Lung (tissue), 12 donors: ENCODE measurements at regions not wholly inside any gene's neighbourhood (a gene's known extent, or its start where the extent isn't known, plus 50 kb on each side); places are given as distances from the start of the nearest gene placed in this dataset. TPM values are rescaled to one million over a fixed set of nuclear protein-coding genes. Genes with fewer than 3 reads are reported as not detected.

Experiments used
- ATAC-seq: fragments of 200-7000 bp; cut with Tn5 transposase; one replicate; pipeline ENCODE4 v1.9.1; 2020; ENCODE audit warnings: moderate number of reproducible peaks; ENCODE audit not compliant: insufficient read depth, low FRiP score
- DNase-seq, 3 donors: peaks; one replicate each; pipeline ENCODE4 v3.0.0-alpha.2; 2013 to 2017
- H3K27ac ChIP-seq, 2 donors: one replicate each; pipeline ENCODE4 v1.5.1; 2013; ENCODE audit warnings: mild to moderate bottlenecking in 2 of 2, moderate library complexity in 2 of 2, control low read depth in 1 of 2, inconsistent platforms in 1 of 2, low read depth in 1 of 2, low read length in 1 of 2
- H3K27me3 ChIP-seq, 3 donors: one replicate each; pipeline ENCODE4 v1.5.1; 2013; ENCODE audit warnings: low read length in 2 of 3; ENCODE audit not compliant: control insufficient read depth in 3 of 3, insufficient read depth in 3 of 3
- H3K36me3 ChIP-seq, 4 donors: one replicate each; pipeline ENCODE4 v1.5.1; 2013; ENCODE audit warnings: low read length in 4 of 4, mild to moderate bottlenecking in 1 of 4, moderate library complexity in 1 of 4; ENCODE audit not compliant: control insufficient read depth in 4 of 4, insufficient read depth in 4 of 4
- H3K4me1 ChIP-seq, 5 donors: one replicate each; pipeline ENCODE4 v1.5.1; 2013; ENCODE audit warnings: low read length in 5 of 5, mild to moderate bottlenecking in 2 of 5, moderate library complexity in 1 of 5; ENCODE audit not compliant: control insufficient read depth in 5 of 5, insufficient read depth in 5 of 5
- H3K4me3 ChIP-seq: one replicate; pipeline ENCODE4 v1.5.1; 2013; ENCODE audit warnings: mild to moderate bottlenecking, control low read depth, moderate library complexity
- H3K9ac ChIP-seq, 2 donors: one replicate each; pipeline ENCODE4 v1.5.1; 2013; ENCODE audit warnings: low read length in 2 of 2, control low read depth in 1 of 2; ENCODE audit not compliant: insufficient read depth in 1 of 2
- H3K9me3 ChIP-seq, 4 donors: one replicate each; pipeline ENCODE4 v1.5.1; 2013; ENCODE audit warnings: low read length in 3 of 4, mild to moderate bottlenecking in 1 of 4, moderate library complexity in 1 of 4; ENCODE audit not compliant: control insufficient read depth in 4 of 4, insufficient read depth in 3 of 4
- small RNA-seq: library from RNA; depleted of rRNA; stranded (forward); fragments of <200 nt; gene quantifications from one replicate; pipeline ENCODE3, GENCODE V24; 2014; ENCODE audit warnings: low replicate concordance
- TF ChIP-seq, protein P1 (sequence below): IDR thresholded peaks from 2 replicates; pipeline ENCODE4 v1.5.1; 2012; ENCODE audit warnings: mild to moderate bottlenecking; ENCODE audit errors: control extremely low read depth, extremely low read depth
- donor health status: control.
- donor health status: control.
- donor health status: Bipolar disorder and iron deficiency.
- donor health status: healthy.
- donor health status: DM: yes; HTN: yes; CAD: no.

DNA sequence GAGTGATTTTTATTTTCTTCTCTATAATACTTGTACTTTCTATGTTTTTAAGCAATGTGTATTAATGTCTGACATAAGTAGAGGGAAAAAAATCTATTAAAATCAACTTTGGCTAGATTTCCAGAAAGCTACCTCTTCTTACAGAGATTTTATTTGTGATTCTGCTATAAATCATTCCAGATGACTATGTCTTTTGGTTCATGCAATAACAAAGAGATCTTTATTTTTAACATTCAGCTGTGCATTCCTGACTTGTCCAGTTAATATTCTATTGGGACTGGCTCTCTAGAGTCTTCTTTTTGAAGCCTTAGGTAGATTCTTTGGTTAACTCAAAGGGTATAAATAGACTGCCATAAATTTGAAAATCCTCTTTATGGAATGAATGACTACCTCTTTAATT, 74.3 kb upstream of the ARPP21 start:
- Histone ChIP-seq H3K4me1 (no peaks in the 10 kb centered on the region), H3K36me3 (no peaks in the 10 kb centered on the region), H3K27me3 (no peaks in the 10 kb centered on the region), H3K27ac (no peak overlapping the region), H3K9me3 (no peaks in the 10 kb centered on the region), H3K4me3 (no peak overlapping the region), H3K9ac (no peak overlapping the region)
- TF ChIP-seq, protein P1, sequence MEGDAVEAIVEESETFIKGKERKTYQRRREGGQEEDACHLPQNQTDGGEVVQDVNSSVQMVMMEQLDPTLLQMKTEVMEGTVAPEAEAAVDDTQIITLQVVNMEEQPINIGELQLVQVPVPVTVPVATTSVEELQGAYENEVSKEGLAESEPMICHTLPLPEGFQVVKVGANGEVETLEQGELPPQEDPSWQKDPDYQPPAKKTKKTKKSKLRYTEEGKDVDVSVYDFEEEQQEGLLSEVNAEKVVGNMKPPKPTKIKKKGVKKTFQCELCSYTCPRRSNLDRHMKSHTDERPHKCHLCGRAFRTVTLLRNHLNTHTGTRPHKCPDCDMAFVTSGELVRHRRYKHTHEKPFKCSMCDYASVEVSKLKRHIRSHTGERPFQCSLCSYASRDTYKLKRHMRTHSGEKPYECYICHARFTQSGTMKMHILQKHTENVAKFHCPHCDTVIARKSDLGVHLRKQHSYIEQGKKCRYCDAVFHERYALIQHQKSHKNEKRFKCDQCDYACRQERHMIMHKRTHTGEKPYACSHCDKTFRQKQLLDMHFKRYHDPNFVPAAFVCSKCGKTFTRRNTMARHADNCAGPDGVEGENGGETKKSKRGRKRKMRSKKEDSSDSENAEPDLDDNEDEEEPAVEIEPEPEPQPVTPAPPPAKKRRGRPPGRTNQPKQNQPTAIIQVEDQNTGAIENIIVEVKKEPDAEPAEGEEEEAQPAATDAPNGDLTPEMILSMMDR, result no peak
- DNase-seq, result no peak
- no peak for ATAC-seq

Small RNA genes lying in the stretch of these regions (small RNA-seq; reads per million reads assigned to genes)
- gene RNU6-243P, result not detected
